ENCODE measurements at regions not wholly inside any gene's neighbourhood (a gene's known extent, or its start where the extent isn't known, plus 50 kb on each side); places are given as distances from the start of the nearest gene placed in this dataset.
A peak's percentile ranks its signal among the peaks of the same experiment; 100 is the strongest.
"Not testable (repeated sequence)": the region's sequence is repeated elsewhere in the genome, so short reads cannot be mapped to it uniquely, and the experiment has no call there.

DNA sequence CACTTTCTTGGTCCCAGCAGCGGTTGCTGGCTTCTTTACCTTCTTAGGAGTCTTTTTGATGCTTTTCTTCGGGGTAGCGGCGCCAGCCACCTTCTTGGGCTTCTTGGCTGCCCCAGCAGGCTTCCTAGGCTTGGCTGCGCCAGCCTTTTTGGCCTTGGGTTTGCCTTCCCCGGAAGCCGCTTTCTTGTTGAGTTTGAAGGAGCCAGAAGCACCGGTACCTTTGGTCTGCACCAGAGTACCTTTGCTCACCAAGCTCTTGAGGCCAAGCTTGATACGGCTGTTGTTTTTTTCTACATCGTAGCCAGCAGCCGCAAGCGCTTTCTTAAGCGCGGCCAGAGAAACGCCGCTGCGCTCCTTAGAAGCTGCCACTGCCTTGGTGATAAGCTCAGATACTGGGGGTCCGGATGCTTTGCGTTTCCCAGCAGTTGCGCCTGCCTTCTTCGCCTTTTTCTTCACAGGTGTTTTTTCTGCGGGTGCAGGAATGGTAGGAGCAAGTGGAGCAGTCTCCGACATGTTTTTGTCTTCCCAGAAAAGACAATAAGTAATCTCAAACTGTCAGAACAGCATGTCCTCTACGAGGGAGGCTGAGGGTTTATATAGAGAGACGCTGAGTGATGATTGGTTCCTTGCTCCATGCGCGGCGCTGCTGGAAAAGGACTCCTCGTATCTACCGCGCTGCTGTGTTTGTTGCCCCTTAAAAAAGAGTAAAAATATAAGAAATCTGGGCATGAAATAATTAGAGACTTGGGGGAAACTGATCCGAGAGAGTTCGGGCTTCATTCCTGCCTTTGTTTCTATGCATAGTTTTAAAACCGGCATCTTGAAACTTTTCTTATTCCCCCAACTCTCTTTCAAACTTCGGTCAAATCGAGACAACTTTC lies 130.3 kb upstream of the BTN3A2 start:
- DNase-seq = peak; percentile 95

DNA sequence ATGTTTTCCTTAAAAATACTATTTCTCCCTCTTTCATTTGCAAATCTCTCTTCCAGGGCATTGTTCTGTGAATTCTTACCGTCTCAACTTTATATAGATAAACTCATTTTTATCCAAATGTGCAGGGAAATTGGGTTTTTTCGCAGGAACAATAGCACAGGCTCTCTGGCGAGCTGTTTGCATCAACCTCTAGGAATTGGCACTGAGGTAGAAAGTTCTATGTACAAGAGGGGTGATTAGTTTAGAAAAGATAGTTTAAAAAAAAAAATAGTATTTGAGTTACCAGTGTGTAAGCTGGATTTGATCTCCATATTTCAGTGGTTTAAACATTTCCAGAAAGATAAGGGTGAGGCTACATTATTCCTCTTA lies 129.7 kb upstream of the BTN3A2 start:
- DNase-seq = peak; percentile 52

DNA sequence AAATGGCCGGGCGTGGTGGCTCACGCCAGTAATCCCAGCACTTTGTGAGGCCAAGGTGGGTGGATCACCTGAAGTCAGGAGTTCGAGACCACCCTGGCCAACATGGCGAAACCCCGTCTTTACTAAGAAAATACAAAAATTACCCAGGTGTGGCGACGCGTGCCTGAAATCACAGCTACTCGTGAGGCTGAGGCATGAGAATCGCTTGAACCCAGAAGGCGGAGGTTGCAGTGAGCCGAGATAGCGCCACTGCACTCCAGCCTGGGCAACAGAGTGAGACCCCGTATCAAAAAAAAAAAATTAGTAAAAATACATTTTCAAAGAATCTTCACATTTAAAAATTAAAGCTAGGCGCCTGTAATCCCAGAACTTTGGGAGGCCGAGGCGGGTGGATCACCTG lies 125.6 kb upstream of the BTN3A2 start:
- DNase-seq = not testable (repeated sequence)

DNA sequence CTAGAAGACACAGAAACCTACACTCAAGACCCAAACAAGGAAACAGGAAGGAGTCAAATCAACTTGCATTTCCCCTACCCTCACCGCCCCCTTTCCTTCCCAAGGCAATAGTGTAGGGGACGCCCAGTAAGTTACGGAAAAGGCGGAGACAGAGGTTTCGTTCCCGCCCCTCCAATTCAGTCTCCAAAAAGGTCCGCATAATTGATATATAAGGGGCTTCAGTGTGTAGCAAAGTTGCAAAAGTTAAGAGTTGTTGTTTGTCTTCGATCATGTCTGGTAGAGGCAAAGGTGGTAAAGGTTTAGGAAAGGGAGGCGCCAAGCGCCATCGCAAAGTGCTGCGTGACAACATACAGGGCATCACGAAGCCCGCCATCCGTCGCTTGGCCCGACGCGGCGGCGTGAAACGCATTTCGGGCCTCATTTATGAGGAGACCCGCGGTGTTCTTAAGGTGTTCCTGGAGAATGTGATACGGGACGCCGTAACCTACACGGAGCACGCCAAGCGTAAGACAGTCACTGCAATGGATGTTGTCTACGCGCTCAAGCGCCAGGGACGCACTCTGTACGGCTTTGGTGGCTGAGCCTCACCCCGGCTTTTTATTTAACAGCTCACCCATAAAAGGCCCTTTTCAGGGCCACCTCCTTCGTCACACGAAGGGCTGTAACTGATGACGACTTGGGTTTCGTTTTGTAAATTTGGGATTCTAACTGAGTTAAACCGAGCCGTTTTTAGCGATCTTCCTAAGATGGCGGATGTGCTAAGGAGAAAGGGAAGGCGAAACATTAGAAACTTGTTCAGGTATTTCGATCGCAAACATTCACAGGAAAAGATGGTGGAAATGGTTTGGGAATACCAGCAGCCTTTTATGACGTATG lies 124.6 kb upstream of the BTN3A2 start:
- DNase-seq = no peak

DNA sequence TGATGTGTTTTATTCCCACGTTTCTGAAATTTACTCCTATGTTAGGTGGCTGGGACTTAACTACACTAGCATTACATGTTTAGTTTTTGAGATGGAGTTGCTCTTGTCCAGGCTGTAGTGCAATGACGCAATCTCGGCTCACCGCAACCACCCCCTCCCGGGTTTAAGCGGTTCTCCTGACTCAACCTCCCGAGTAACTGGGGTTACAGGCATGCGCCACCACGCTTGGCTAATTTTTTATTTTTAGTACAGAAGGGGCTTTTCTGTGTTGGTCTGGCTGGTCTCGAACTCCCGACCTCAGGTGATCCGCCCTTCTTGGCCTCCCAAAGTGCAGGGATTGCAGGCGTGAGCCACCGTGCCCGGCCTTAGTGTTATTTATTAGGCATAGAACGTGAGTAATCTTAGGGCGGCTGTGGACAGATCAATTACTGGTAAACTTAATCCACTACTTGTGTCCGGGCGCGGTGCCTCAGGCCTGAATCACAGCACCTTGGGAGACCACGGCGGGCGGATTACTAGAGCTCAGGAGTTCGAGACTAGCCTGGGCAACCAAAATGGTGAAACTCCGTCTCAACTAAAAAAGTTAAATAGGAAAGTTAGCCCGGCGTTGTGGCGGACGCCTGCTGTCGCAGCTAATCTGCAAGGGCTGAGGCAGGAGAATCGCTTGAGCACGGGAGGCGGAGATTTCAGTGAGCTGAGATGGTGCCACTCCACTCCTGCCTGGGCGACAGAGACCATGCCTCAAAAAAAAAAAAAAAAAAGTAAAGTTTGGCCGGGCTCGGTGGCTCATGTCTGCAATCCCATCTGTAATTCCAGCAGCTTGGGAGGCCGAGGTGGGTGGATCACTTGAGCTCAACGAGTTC lies 123.7 kb upstream of the BTN3A2 start:
- DNase-seq = no peak

DNA sequence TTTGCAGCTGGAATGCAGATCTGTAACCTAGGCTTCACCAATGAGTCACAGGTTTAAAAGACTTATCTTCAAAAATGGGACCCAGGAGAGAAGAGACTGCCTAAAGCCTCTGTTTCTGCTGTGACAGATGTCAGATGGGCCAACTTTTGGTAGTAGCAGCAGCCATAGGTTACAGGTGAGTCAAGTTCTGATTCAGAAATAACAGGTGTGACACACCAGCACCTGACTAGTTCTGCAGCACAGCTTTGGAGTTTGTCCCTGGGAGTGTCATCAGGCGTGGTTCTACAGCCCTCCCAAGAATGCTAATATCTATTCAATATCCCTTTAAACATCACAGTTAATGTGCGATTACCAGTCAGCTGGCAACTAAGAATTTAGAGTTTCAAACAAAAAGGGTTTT lies 121.9 kb upstream of the BTN3A2 start:
- no peak for DNase-seq

DNA sequence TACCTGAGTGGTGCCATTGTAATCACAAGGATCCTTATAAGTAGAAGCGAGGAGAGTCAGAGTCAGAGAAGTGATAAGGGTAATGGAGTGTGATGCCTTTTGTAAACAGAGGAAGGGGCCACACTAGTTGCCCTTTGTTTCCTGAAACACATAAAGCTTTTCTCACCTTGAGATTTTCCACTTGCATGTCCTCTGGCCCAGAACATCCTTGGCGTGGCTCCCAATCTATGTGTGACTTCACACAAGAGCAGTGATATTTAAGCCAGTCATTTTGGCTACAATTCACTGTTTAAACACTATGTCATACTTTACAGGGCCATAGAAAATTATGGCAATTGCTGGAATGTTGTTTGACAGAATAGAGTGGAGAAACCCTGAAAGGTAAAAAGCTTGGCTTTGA lies 121.2 kb upstream of the BTN3A2 start:
- peak; percentile 84 for DNase-seq

DNA sequence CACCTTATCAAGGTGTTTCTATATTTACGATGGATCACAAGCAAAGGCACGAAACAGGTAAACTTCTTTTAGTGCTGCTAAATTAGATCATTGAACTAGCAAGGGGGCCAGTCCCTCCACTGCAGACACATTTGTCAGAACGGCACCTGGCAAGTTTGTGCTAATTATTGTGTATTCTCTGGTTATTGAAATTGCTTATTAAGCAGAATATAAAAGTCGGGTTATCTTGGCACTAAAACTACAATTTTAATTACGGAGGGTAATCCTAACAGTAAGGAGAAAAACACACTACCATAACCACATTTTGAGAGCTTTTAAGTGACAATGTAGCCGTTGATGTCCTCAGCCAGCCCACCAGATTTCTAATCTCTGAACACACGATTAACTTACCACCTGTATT lies 118.9 kb upstream of the BTN3A2 start:
- no peak for DNase-seq

DNA sequence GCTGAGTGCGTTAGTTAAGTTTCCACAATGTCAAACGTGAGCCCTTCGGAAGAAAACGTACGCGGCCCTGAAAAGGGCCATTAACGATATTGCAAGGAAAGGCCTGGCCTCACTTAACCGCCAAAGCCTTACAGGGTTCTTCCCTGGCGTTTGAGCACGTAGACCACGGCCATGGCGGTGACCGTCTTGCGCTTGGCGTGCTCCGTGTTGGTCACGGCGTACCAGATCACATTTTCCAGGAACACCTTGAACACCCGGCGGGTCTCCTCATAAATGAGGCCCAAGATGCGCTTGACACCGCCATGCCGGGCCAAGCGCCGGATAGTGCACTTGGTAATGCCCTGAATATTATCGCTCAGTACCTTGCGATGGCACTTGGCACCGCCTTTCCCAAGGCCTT lies 118.4 kb upstream of the BTN3A2 start:
- no peak for DNase-seq

DNA sequence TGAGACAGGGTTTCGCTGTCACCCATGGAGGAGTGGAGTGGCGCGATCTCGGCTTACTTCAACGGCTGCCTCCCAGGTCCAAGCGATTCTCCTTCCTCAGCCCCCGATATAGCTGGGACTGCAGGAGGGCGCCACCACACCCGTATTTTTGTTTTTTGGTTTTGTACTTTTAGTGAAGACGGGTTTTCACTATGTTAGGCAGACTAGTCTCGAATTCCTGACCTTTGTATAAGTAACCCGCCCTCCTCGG lies 115.4 kb upstream of the BTN3A2 start:
- DNase-seq = no peak

DNA sequence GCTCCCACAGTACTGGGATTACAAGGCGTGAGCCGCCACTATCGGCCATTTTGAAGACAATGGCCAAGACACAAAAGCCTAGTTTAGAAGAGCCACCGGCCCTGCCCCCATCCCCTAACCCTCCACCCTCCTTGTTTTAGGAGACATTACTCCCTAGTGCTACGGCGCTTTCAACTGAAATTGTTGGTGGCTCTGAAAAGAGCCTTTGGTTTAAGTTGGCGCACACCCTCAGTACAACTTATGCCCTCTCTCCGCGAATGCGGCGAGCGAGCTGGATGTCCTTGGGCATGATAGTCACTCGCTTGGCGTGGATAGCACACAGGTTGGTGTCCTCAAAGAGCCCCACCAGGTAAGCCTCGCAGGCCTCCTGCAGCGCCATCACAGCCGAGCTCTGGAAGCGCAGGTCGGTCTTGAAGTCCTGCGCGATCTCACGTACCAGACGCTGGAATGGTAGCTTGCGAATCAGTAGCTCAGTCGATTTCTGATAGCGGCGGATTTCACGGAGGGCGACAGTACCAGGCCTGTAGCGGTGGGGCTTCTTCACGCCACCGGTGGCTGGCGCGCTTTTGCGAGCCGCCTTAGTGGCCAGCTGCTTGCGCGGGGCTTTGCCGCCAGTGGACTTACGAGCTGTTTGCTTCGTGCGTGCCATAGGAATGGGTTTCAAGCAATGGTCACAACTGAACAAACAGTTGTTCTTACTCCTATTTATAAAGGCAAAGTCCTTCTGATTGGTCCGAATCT lies 114.9 kb upstream of the BTN3A2 start:
- DNase-seq = peak; percentile 97

DNA sequence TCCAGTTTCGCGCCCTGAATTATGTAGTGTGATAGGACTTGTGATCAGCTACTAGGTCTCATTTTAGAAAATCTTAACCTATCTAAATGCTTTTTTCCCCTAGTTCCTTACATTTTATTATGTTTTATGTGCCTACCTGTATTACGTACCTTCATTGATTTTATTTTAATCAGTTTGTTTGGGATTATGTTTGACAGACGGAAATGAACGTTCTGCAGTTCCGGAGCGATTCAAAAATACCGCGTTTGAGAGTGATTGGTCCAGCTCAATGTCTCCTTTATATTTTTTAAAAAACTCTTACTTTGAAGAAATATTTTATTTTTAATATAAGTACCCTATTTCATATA lies 114.3 kb upstream of the BTN3A2 start:
- DNase-seq = peak; percentile 88

DNA sequence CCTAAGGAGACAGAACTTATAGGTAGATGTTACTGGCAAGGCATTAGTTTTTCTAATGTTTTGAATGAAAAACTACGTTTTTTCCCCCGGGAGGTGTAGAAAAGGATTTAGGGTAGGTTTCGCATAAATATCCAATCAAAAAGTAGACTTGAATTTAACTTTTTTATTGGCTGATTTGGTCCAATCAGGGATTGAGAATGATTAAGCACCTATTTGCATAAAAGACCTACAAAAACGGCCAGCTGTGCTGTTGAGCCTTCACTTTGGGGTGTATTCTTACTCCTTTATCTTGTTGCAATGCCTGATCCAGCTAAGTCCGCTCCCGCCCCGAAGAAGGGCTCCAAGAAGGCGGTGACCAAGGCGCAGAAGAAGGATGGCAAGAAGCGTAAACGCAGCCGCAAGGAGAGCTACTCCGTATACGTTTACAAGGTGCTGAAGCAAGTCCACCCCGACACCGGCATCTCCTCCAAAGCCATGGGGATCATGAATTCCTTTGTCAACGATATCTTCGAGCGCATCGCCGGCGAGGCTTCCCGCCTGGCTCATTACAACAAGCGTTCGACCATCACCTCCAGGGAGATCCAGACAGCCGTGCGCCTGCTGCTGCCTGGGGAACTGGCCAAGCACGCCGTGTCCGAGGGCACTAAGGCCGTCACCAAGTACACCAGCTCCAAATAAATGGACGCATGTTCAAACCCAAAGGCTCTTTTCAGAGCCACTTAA lies 113.5 kb upstream of the BTN3A2 start:
- peak; percentile 97 for DNase-seq

DNA sequence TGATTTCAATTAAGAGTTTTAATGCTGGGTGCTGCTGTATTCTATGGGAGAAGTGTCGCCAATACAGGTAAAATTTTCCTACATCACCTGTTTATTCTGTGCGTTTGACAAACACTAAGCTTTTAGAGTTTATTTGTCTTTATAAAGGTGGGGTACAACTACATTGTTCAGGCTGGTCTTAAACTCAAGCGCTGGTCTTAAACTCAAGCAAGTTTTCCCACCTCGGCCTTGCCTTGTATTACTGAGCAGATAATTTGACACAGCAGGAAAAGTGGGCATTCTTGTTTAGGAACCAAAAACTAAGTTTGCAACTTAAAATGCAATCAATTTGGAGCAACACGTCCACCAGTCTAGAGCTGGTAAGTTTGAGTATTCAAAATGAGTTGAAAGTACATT lies 112.9 kb upstream of the BTN3A2 start:
- peak; percentile 47 for DNase-seq

DNA sequence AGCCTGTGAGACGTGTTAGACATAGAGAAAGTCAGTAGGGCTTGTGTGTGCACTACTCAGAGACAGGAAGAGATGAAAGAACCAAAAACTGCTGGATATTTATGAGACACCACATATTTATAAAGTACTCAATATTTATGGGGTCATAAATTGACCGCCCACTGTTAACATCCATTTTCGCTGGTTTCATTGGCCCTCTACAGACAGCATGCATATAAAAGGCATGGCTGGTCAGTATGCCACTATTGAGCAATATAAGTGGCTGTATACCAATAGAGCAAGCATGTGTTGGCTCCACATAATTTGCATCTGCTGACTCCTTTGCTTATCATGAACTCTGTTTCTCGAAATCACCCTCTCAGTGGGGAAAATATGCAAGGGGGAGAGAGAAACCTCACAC lies 110.3 kb upstream of the BTN3A2 start:
- no peak for DNase-seq

DNA sequence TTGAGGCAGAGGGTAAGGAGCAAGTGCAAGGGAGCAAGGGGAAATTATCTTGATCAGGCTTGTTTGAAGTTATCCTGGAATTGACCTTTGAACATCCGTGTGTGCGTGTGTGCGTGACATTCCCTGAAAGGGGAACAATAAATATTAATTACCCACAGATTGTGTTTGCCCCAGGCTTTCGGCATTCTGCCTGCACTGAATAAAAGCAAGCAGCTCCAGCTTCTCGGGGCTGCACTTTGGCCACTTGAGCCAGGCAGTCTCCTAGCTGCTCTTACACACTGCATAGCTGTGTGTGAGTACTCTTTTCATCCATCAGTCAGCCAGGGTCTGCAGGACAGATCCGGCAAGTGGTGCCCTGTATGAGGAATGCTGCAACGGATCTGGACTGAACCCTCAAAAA lies 107.7 kb upstream of the BTN3A2 start:
- peak; percentile 29 for DNase-seq

DNA sequence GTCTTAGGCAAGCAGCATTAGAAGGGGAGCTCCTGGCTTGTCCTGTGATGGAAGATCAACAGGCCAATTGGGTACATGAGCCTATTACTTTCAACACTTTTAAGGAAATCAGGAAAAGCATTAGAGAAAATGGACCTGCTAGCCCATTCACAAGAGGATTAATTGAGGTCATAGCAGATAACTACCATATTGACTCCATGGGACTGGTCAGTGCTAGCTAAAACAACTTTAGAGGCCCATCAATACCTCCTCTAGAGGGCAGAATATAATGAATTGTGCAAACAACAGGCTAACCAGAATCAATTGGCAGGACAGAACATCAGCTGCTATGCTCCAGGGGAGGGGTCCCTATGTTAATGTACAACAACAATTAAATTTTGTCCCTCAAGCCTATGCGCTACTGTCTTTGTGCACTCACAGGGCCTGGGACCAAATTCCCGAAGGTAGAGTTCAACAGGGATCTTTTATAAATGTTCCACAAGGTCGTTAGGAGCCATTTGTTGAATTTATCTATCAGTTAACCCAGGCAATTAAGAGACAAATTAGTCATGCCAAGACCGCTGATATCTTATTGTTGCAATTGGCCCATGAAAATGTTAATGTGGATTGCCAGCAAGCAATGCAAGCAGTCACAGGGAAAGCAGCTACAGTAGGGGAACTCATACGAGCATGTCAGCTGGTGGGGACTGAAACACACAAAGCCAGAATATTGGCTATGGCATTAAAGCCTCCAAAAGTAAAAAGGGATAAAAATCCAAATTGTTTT lies 106.6 kb upstream of the BTN3A2 start:
- DNase-seq = peak; percentile 37

DNA sequence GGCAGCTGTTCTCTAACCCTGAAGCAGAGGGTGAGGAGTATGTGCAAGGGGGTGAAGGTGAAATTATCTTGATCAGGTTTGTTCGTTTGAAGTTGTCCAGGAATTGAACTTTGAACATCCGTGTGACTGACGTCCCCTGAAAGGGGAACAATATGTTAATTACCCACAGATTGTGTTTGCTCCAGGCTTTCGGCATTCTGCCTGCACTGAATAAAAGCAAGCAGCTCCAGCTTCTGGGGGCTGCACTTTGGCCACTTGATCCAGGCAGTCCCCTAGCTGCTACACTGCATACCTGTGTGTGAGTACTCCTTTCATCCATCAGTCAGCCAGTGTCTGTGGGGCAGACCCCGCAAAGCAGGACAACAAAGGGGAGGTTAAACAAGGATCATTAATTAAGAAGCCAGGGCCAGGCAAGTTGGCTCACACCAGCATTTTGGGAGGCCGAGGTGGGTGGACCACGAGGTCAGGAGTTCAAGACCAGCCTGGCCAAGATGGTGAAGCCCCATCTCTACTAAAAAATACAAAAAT lies 104.8 kb upstream of the BTN3A2 start:
- no peak for DNase-seq

DNA sequence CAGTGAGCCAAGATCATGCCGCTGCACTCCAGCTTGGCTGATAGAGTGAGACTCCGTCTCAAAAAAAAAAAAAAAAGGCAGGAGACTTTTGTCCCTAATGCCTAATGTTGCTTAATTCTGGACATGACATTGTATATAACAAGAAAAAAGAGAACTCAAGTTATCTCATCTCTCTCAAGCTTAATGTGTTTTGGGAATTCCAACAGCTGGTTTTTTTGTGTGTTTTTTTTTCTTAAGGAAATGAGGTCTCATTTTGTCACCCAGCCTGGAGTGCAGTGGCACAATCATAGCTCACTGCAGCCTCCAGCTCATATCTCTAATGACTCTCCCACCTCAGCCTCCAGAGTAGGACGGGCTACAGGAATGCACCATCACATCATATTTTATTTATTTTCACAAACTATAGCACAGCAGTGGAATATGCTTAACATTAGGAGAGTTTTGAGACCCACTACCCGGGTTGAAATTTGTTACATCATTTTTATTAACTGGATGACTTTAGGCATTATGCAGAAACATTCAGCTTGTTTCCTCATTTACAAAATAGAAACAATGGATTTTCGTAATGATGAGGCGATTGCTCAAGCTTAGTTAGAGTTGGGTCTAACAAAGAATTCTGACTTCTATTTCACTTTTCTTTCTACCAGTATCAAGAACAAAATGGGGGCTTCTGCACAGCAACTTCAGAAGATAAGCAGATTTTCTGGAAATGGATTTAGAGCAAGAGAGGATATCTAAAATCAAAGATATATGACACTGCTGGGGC lies 104.1 kb upstream of the BTN3A2 start:
- DNase-seq = no peak

DNA sequence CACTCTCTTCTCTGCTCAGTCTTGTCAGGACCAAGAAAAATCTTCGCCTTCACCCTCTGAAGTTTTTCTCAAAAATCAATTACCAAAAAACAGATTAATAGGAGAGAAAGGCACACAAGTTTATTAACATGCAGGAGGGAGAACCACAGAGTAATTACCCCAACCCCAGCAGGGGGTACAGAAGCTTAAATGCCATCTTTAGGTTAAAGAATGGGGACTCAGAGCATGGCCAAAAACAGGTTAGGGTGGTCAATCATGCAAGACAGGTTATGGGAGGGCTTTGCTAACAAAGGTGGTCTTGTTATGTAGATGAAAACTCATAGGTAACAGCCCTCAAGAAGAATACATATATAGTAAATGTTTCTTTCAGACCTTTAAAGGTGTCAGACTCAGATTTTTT lies 100.5 kb upstream of the BTN3A2 start:
- DNase-seq = no peak

Measured in NCI-H69 (cell line).